Suprapubic skin (tissue), 4 donors: ENCODE measurements at regions not wholly inside any gene's neighbourhood (a gene's known extent, or its start where the extent isn't known, plus 50 kb on each side); places are given as distances from the start of the nearest gene placed in this dataset.

Experiments
- DNase-seq, 2 donors: peaks; one replicate each; pipeline ENCODE4 v3.0.0-alpha.2; 2019; ENCODE audit warnings: low spot score in 2 of 2
- H3K27ac ChIP-seq: fragments of 200-600 bp; sonication (generic); one replicate; pipeline ENCODE4 v1.5.1; 2019
- H3K27me3 ChIP-seq: fragments of 200-600 bp; sonication (generic); one replicate; pipeline ENCODE4 v1.5.1; 2019
- H3K36me3 ChIP-seq: fragments of 200-600 bp; sonication (generic); one replicate; pipeline ENCODE4 v1.5.1; 2019
- H3K4me1 ChIP-seq: fragments of 200-600 bp; sonication (generic); one replicate; pipeline ENCODE4 v1.5.1; 2019
- H3K4me3 ChIP-seq: fragments of 200-600 bp; sonication (generic); one replicate; pipeline ENCODE4 v1.5.1; 2019; ENCODE audit warnings: mild to moderate bottlenecking
- H3K9me3 ChIP-seq: fragments of 200-600 bp; sonication (generic); one replicate; pipeline ENCODE4 v1.5.1; 2019
- EP300 ChIP-seq: sonication (generic); formaldehyde crosslinking; IDR thresholded peaks from one replicate; pipeline ENCODE4 v1.6.1; 2017; ENCODE audit warnings: antibody characterized with exemption
- POLR2A ChIP-seq, 2 donors: fragments of 450-650 bp; IDR thresholded peaks; one replicate each; pipeline ENCODE4 v1.6.1; 2017; ENCODE audit warnings: antibody characterized with exemption in 2 of 2, mild to moderate bottlenecking in 2 of 2, moderate library complexity in 2 of 2
- POLR2AphosphoS5 ChIP-seq, 3 donors: sonication (generic); formaldehyde crosslinking; IDR thresholded peaks; one replicate each; pipeline ENCODE4 v1.6.1; 2017; ENCODE audit warnings: antibody characterized with exemption in 3 of 3
- WGBS: methylation state at CpG from one replicate; pipeline ENCODE4 v1.1.5; 2018; 5-methylcytosine and 5-hydroxymethylcytosine counted together
- TF ChIP-seq, protein P1 (sequence below), 2 donors: fragments of 200-600 bp in 1 of 2; fragments of 450-650 bp in 1 of 2; sonication (generic) in 1 of 2; IDR thresholded peaks; one replicate each; pipeline ENCODE4 v1.5.1; 2016 to 2019; ENCODE audit warnings: antibody characterized with exemption in 2 of 2, mild to moderate bottlenecking in 1 of 2, moderate library complexity in 1 of 2

DNA sequence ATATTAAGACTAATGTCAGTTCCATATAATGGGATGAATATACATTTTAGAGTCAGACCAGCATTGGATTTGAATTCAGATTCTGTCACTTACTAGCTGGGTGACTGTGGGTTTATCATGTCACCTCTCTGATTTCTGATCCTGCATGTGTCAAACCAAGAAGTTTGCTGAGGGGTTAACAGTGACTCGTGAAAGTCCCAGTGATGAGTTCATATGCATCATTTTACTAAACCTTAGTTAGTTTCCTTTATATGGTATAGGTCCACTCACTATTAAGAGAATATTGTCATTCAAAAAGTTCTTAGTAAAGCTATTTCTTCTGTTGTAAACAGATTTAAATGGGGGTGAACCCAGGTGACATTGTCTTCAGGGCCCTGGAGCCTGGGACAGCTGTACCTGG is 102.3 kb downstream of the ZNF621 start:
- H3K4me3 ChIP-seq = no peak overlapping the region
- H3K27ac ChIP-seq = no peak overlapping the region
- peaks cover 17% of the 10 kb centered on the region for H3K9me3 ChIP-seq
- no peak for TF ChIP-seq EP300
- no peak for TF ChIP-seq POLR2A (IDR thresholded peaks at IDR 0.05)
- no peak for TF ChIP-seq POLR2AphosphoS5 (IDR thresholded peaks at IDR 0.05)
- TF ChIP-seq, protein P1, sequence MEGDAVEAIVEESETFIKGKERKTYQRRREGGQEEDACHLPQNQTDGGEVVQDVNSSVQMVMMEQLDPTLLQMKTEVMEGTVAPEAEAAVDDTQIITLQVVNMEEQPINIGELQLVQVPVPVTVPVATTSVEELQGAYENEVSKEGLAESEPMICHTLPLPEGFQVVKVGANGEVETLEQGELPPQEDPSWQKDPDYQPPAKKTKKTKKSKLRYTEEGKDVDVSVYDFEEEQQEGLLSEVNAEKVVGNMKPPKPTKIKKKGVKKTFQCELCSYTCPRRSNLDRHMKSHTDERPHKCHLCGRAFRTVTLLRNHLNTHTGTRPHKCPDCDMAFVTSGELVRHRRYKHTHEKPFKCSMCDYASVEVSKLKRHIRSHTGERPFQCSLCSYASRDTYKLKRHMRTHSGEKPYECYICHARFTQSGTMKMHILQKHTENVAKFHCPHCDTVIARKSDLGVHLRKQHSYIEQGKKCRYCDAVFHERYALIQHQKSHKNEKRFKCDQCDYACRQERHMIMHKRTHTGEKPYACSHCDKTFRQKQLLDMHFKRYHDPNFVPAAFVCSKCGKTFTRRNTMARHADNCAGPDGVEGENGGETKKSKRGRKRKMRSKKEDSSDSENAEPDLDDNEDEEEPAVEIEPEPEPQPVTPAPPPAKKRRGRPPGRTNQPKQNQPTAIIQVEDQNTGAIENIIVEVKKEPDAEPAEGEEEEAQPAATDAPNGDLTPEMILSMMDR (IDR thresholded peaks at IDR 0.05) = no peak
- H3K27me3 ChIP-seq = no peaks in the 10 kb centered on the region
- no peaks in the 10 kb centered on the region for H3K36me3 ChIP-seq
- 68% methylated on average over 1 of the region's 1 CpG for WGBS
- DNase-seq = no peak
- peaks cover 8% of the 10 kb centered on the region for H3K4me1 ChIP-seq

DNA sequence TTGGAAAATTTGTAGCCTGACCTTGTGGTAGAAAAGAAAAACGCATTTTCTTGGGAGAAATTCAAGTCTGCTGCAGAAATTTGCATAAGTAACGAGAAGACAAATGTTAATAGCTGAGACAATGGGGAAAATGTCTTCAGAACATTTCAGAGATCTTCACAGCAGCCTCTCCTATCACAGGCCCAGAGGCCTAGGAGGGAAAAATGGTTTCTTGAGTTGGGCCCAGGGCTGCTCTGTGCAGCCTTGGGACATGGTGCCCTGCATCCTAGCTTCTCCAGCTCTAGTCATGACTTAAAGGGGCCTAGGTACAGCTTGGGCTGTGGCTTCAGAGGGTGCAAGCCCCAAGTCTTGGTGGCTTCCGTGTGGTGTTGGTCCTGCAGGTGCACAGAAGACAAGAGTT is 104.2 kb downstream of the ZNF621 start:
- H3K36me3 ChIP-seq = no peaks in the 10 kb centered on the region
- TF ChIP-seq POLR2AphosphoS5 (IDR thresholded peaks at IDR 0.05) (no peak), EP300 (no peak), POLR2A (IDR thresholded peaks at IDR 0.05) (no peak)
- TF ChIP-seq, protein P1 (IDR thresholded peaks at IDR 0.05) = no peak
- no peak for DNase-seq
- peaks cover 8% of the 10 kb centered on the region for H3K4me1 ChIP-seq
- no peaks in the 10 kb centered on the region for H3K27me3 ChIP-seq
- peaks cover 13% of the 10 kb centered on the region for H3K9me3 ChIP-seq
- no peak overlapping the region for H3K27ac ChIP-seq
- H3K4me3 ChIP-seq = no peak overlapping the region
- WGBS = 90% methylated on average over 2 of the region's 3 CpGs

DNA sequence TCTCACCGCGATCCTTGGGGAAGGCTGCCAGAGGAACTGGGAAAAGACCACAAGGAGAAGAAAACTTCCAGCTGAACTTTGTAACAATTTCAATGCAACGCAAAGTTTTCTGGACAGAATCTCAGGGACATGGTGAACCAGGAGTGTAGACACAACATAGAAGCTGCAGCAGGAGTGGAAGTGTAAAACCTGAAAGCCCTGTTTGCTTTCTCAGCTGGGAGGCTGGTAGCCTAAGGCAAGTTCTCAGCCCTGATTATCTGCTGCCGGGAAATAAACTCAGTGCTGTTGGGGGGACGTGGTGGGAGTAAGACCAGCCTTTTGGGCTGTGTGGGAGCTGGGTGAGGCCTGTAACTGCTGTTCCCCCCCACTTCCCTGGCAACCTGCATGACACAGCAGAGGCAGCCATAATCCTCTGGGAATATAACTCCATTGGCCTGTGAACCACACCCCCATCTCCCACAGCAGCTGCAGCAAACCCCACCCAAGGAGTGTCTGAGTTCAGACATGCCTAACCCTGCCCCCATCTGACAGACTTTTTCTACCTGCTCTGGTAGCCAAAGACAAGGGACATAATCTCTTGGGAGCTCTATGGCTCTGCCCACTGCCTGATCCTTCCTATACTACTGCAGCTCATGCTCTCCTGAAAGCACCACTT is 106.7 kb downstream of the ZNF621 start:
- H3K27ac ChIP-seq = peak overlapping the region; percentile 74
- no peak for DNase-seq
- TF ChIP-seq POLR2AphosphoS5 (IDR thresholded peaks at IDR 0.05) = peak in 1 of 3 donors; percentile 30
- TF ChIP-seq EP300 = no peak

DNA sequence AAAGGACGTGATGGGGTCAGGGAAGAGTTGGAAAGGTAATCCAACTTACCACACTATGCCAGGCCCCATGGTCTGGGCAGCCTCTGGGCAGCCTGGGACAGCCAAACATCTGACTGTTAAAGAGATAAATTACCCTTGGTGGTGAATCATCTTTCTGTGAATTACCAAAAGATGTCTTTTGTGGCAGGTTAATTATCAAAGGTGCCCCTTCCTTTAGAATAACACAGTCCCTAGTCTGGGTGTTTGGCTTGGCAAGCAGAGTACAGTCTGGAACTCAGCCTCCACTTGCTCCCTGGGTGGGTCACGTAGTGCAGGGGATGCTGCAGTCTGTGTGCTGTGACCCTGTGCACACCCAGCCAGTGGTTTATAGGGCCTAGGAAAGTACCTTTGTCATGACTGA is 113.1 kb downstream of the ZNF621 start:
- H3K9me3 ChIP-seq = peaks cover 4% of the 10 kb centered on the region
- no peaks in the 10 kb centered on the region for H3K36me3 ChIP-seq
- DNase-seq = no peak
- H3K27ac ChIP-seq = no peak overlapping the region
- H3K4me3 ChIP-seq = no peak overlapping the region
- no peak for TF ChIP-seq POLR2A (IDR thresholded peaks at IDR 0.05)
- TF ChIP-seq, protein P1 (IDR thresholded peaks at IDR 0.05) = no peak
- TF ChIP-seq POLR2AphosphoS5 (IDR thresholded peaks at IDR 0.05) = no peak
- no peak for TF ChIP-seq EP300
- no peaks in the 10 kb centered on the region for H3K27me3 ChIP-seq
- H3K4me1 ChIP-seq = no peaks in the 10 kb centered on the region
- WGBS = 72% methylated on average over 2 of the region's 2 CpGs

More for the DNA sequence above, 106.7 kb downstream of the ZNF621 start:
- H3K9me3 ChIP-seq = peaks cover 13% of the 10 kb centered on the region
- H3K4me3 ChIP-seq = no peak overlapping the region
- peaks cover 8% of the 10 kb centered on the region for H3K4me1 ChIP-seq
- no peaks in the 10 kb centered on the region for H3K27me3 ChIP-seq
- no peaks in the 10 kb centered on the region for H3K36me3 ChIP-seq
- WGBS = 45% methylated on average over 5 of the region's 5 CpGs

DNA sequence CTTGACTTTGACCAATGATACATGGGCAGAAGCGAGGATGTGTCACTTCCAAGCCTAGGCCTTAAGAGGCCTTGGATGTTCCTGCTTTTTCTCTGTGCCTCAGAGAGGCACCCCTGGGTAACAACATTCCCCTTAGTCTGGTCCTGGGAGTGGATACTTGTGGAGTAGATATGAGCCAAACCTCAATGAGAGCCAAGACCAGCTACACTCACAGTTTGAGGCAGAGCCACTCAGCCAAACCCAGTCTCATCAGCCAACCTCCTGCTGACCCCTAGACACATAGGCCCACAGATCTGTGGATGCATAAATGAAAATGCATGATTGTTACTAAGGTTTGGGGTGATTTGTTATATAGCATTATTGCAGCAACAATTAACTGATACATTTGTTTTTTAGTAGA is 114.2 kb downstream of the ZNF621 start:
- no peak for DNase-seq
- no peak overlapping the region for H3K27ac ChIP-seq
- TF ChIP-seq, protein P1 (IDR thresholded peaks at IDR 0.05) = no peak
- TF ChIP-seq EP300 (no peak), POLR2AphosphoS5 (IDR thresholded peaks at IDR 0.05) (no peak), POLR2A (IDR thresholded peaks at IDR 0.05) (no peak)
- peaks cover 4% of the 10 kb centered on the region for H3K9me3 ChIP-seq
- no peaks in the 10 kb centered on the region for H3K27me3 ChIP-seq
- no peaks in the 10 kb centered on the region for H3K4me1 ChIP-seq
- no peaks in the 10 kb centered on the region for H3K36me3 ChIP-seq
- no peak overlapping the region for H3K4me3 ChIP-seq
- WGBS = 100% methylated on average over 1 of the region's 1 CpG

DNA sequence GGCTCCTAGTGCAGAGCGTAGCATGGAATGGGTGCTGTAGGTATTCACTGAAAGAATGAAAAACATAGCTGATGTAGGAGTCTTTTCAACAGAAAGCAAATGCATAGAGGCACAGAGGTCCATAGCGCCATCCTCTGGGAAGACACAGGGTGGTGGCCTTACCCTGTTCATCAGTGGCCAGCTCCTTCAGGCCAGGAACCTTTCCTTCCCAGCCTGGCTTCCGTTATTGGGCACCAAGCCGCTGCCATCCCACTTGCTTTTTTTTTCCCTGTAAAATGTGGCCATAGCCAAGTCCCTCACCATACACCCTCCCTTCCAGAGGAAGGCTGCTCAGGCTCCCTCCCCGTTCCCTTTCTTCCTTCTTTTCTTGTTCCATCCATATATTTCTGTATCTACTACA is 118.1 kb downstream of the ZNF621 start:
- H3K27ac ChIP-seq = no peak overlapping the region
- no peak overlapping the region for H3K4me3 ChIP-seq
- no peaks in the 10 kb centered on the region for H3K4me1 ChIP-seq
- H3K36me3 ChIP-seq = no peaks in the 10 kb centered on the region
- no peaks in the 10 kb centered on the region for H3K27me3 ChIP-seq
- TF ChIP-seq POLR2A (IDR thresholded peaks at IDR 0.05) = no peak
- no peak for TF ChIP-seq EP300
- TF ChIP-seq, protein P1 (IDR thresholded peaks at IDR 0.05) = no peak
- no peak for TF ChIP-seq POLR2AphosphoS5 (IDR thresholded peaks at IDR 0.05)
- no peaks in the 10 kb centered on the region for H3K9me3 ChIP-seq
- no peak for DNase-seq
- 84% methylated on average over 5 of the region's 5 CpGs for WGBS
